Fibroblast of the aortic adventitia (primary cell): ENCODE measurements at regions not wholly inside any gene's neighbourhood (a gene's known extent, or its start where the extent isn't known, plus 50 kb on each side); places are given as distances from the start of the nearest gene placed in this dataset.

Source experiments
- DNase-seq: peaks from one replicate; pipeline ENCODE4 v3.0.0-alpha.2; 2010; ENCODE audit warnings: low read depth
- H3K4me3 ChIP-seq: 2 replicates; pipeline ENCODE4 v1.5.1; 2011; ENCODE audit warnings: low read depth, mild to moderate bottlenecking, control low read depth, low read length, moderate library complexity
- TF ChIP-seq, protein P1 (sequence below): IDR thresholded peaks from 2 replicates; pipeline ENCODE4 v1.5.1; 2011; ENCODE audit warnings: mild to moderate bottlenecking, low read length, control low read depth, inconsistent platforms; ENCODE audit not compliant: insufficient read depth

DNA sequence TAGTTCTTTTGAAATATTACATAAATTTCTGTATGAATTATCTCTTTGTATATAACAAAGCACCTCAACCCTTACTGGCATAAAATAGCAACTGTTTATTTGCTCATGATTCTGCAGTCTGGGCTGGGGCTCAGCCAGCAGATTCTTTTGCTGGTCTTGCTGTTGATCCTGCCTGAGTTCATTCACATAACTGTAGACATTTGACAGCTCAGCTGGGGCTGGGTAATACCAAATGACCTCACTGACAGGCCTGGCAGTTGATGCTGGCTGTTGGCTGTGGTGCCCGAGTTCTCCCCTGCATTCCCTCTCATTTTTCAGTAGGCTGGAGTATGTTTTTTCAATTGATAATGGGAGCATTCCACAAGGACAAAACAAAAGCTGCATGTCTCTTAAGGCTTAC, 449.9 kb upstream of the GOLIM4 start:
- peak; percentile 2 for DNase-seq
- TF ChIP-seq, protein P1, sequence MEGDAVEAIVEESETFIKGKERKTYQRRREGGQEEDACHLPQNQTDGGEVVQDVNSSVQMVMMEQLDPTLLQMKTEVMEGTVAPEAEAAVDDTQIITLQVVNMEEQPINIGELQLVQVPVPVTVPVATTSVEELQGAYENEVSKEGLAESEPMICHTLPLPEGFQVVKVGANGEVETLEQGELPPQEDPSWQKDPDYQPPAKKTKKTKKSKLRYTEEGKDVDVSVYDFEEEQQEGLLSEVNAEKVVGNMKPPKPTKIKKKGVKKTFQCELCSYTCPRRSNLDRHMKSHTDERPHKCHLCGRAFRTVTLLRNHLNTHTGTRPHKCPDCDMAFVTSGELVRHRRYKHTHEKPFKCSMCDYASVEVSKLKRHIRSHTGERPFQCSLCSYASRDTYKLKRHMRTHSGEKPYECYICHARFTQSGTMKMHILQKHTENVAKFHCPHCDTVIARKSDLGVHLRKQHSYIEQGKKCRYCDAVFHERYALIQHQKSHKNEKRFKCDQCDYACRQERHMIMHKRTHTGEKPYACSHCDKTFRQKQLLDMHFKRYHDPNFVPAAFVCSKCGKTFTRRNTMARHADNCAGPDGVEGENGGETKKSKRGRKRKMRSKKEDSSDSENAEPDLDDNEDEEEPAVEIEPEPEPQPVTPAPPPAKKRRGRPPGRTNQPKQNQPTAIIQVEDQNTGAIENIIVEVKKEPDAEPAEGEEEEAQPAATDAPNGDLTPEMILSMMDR, result no peak
- no peak overlapping the region for H3K4me3 ChIP-seq

- DNase-seq, result peak; percentile 1
- no peak overlapping the region for H3K4me3 ChIP-seq
- TF ChIP-seq, protein P1, result no peak
Measured at GRCh38 chr3:168544097-168544957, 448.6 kb upstream of the GOLIM4 start.

DNA sequence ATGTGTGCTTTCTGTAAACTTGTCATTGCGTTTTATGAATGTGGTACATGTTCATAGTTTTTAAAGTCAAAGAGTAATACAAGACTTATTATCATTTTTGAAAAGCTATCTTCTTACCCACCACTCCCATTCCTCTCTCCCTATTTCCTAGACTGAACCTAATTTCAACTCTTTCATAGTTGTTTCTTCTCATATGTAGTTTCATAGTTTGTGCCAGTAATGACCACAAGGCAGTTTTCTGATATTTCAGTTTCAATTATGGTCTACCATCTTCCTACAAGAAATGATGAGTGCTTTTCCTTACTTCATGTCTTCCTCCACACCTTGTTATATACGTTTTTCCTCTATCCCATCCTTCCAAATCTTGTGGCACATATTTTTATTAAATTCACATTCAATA, 445.0 kb upstream of the GOLIM4 start:
- TF ChIP-seq, protein P1, result no peak
- H3K4me3 ChIP-seq, result no peak overlapping the region
- no peak for DNase-seq

GRCh38 chr3:168539909-168540308, 444.2 kb upstream of the GOLIM4 start:
- TF ChIP-seq, protein P1, result no peak
- no peak for DNase-seq
- no peak overlapping the region for H3K4me3 ChIP-seq

- DNase-seq, result no peak
- TF ChIP-seq, protein P1, result no peak
- no peak overlapping the region for H3K4me3 ChIP-seq
Measured at GRCh38 chr3:168534761-168535160, 439.0 kb upstream of the GOLIM4 start.

DNA sequence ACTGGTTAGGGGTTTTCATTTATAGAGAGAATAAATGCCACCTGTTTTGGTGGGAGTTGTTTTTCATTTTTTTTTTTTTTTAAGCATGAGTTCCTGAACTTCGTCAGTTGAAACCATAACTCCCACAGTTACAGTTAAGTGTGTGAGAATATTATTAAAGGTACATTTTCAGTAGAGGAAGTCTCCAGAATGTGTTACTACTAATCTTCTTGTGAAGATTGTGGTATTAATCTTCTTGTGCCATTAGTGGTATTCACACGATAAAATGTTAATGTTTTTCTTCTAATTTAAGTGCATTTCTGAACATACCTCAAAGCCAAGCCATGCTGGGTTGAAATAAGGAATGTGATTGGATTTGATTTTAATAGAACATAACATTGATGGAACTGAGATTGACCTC, 437.9 kb upstream of the GOLIM4 start:
- no peak for DNase-seq
- TF ChIP-seq, protein P1, result no peak
- H3K4me3 ChIP-seq, result no peak overlapping the region
